ENCODE measurements at regions not wholly inside any gene's neighbourhood (a gene's known extent, or its start where the extent isn't known, plus 50 kb on each side); places are given as distances from the start of the nearest gene placed in this dataset.

- no peak for DNase-seq
Observed at GRCh38 chr6:139565591-139565990, 191.1 kb upstream of the CITED2 start.

- no peak for DNase-seq
Observed at GRCh38 chr6:139557547-139557946, 183.1 kb upstream of the CITED2 start.

DNA sequence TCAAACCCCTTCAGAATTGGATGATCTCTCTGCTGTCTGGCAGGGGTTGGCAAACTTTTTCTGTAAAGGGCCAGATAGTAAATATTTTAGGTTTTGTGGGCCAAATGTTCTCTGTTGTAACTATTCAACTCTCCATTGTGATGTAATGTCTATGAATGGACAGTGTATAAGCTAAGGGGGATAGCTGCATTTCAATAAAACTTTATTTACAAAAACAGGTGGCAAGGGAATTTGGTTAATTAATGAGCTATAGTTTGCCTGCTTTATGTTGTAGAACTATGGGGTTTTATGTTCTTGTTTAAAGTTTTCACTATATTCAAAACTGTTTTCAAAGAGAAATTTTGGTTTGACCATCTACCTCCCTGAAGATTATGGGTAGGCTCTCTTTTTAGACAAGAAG, 182.1 kb upstream of the CITED2 start:
- DNase-seq: no peak

DNA sequence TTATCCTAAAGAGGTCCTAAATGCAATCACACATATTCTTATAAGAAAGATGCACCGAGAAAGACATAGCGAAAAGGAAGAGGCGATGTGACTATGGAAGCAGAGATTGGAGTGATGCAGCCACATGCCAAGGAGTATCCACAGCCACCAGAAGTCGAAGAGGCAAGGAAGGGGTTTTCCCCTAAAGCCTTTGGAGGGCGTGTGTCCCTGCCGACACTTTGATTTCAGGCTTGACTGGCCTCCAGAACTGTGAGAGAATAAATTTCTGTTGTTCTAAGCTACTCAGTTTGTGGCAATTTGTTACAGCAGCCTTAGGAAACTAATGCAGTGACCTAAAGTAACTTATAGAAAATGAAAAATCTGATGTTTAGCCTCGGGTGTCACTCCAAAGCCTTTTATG, 179.5 kb upstream of the CITED2 start:
- DNase-seq: no peak

DNA sequence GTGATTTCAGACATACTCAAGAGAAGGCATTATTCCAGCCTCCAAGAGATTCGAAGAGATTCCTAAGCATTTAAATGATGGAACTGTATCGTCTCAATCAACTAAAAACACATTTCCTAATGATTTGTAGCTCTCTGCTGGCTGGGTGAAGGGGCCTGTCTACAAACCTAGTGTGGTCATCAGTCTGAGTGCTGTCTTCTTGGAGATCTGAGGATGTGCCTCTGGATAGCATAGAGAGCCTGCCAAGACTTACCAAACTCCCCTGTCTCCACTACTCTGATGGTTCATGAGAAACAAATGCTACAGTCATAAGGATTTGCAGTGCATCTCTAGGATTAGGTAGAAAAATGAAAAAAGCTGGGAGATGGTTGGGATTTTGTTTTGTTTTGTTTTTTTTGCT, 176.9 kb upstream of the CITED2 start:
- no peak for DNase-seq

DNA sequence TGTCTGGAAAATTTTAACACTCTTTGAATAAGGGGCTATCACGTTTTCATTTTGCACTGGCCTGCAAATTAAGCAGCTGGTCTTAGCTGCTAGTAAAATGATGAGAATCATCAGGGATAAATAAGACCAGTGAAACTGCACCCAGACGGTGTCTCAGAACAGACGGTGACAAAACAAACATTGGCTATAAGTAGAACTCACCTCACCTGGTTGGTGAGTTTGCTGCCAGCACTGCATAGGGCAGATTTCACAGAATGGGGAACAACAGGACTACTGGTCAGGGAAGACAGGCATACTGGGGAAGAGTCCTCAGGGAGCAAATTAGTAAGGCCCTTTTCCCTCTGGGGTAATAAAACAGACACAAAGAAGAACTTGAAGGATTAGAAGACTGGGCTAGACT, 175.9 kb upstream of the CITED2 start:
- DNase-seq: no peak

GRCh38 chr6:139549561-139550070, 175.2 kb upstream of the CITED2 start:
- DNase-seq: no peak

DNA sequence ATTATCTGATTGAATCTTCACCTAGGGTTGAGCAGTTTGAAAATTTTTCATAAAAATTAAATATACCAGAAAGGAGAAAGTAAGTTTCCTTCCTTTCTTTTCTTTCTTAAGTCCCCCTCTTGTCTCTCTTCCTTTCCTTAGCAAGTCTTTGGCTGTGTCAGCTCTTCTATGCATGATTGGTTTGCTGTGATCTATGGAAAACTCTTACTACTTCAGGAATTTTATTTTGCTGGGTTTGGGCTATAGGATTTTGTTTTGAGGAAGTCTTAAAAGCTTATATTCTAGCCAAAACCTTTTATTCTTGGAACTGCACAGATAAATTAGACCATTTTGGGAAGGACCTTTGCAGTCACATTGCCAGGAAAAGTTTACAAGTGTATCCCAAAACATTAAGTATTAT, 173.4 kb upstream of the CITED2 start:
- DNase-seq: no peak

- DNase-seq: no peak
Observed at GRCh38 chr6:139547122-139547776, 172.8 kb upstream of the CITED2 start.

GRCh38 chr6:139546106-139546472, 171.6 kb upstream of the CITED2 start:
- DNase-seq: no peak

- no peak for DNase-seq
Observed at GRCh38 chr6:139545206-139546105, 171.0 kb upstream of the CITED2 start.

DNA sequence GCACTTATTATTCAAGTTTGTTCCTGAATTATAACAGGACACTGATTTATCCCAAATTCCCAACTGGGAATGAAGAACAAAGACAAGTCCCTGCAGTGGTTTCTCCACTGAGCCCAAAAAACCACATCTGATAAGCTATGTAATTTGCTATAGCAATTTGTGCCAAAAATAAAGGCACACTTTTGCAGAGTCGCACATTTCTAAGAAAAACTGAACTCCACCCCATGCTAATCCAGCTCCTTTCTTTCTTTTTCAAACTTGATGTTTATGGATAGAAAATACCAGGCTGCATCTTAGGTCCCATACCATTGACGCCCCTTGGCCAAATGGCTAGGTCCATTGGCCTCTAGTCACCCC, 170.2 kb upstream of the CITED2 start:
- no peak for DNase-seq

- DNase-seq: no peak
Observed at GRCh38 chr6:139542351-139542750, 167.9 kb upstream of the CITED2 start.

DNA sequence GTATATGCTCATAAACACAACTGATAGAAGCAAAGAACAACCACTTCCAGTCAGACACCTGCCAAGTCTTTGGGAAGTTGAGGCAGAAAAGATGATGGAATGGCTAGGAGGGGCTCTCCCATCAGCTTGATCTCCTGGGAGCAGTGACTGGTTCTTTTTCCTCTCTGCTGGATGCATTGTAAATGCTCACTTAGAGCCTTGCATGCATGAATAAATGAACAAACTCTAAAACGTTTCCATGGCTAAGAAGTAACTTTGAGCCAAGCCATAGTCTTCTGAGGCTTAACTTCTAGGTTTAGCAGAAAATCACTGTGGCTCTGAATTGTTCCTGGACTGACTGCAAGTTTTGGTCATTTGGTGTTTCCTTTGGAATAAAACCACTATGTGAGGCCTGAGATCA, 166.4 kb upstream of the CITED2 start:
- no peak for DNase-seq

GRCh38 chr6:139540276-139540675, 165.8 kb upstream of the CITED2 start:
- no peak for DNase-seq

DNA sequence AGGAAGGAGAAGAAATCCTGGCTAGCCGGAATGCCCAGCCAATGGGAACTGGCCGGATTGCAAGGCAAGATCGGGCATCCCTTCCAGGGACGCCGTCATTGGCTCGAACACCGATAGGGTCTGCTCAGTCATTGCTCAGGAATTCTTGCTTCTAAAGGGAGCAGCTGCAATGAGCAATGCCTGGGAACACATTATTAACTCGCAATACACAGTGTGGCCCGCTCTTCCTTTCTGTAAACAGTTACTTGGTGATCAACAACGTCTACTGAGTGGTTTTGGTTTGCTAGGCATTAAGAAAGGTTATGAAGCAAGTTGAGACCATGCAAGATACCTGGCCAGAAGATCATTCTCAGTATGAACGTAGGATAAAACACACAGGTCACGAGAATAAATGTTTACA, 165.4 kb upstream of the CITED2 start:
- no peak for DNase-seq

DNA sequence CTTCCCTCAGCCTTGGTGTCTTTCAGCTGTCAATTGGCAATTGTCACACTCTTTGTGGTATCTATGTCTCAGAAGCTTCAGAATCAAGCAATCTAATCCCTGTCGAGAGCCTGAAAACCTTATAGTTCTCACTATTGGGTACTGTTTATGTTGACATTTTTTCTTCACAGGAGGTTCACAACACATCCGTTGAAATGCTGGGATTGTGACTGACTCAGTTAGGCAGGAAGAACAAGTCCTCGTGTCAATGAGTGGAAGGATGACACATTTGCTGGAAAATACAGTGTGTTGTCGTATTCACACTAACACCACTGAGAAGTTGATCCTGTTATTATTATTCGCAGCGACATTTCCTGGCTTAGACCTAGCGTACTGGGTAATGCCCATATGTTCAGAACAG, 163.9 kb upstream of the CITED2 start:
- DNase-seq: no peak

DNA sequence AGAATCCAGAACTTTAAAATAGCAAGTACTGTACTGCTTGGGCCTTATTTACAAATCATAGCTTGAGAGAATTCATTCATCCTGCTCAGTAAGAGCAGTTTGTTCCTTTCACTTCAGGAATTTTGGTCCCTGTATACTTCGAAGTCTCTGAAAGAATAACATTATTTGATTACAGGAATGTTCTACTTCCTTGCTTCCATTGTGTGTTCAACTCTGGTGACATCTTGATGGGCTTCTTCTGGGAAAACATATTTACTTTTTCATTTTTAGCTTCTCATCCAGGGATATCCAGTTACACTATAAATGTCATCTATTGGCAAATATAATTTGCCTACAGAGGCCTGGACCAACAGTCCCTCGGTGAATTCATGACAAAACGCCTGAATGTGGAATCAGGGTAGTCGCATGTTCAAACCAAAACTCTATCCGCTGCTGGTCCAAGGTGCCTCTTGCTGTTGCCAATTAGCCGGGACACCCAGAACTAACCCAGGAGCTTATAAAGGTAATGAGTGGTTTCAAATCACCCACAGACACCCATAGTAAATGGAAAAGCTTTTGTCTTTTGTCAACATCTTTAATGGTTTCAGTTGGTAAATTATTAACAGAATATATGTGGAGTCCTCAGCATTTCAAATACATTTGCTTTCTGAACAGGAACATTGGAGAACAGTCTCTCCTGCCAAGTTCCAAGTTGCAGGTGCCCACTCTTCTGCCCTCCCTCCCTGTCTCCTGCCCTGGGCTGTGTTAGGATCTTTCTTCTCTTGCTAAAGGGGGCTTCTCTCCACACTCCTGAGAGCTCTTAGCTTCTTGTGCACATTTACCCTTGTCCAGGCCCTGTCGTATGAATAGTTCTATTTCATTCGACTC, 162.5 kb upstream of the CITED2 start:
- no peak for DNase-seq

GRCh38 chr6:139534472-139535115, 160.1 kb upstream of the CITED2 start:
- no peak for DNase-seq

DNA sequence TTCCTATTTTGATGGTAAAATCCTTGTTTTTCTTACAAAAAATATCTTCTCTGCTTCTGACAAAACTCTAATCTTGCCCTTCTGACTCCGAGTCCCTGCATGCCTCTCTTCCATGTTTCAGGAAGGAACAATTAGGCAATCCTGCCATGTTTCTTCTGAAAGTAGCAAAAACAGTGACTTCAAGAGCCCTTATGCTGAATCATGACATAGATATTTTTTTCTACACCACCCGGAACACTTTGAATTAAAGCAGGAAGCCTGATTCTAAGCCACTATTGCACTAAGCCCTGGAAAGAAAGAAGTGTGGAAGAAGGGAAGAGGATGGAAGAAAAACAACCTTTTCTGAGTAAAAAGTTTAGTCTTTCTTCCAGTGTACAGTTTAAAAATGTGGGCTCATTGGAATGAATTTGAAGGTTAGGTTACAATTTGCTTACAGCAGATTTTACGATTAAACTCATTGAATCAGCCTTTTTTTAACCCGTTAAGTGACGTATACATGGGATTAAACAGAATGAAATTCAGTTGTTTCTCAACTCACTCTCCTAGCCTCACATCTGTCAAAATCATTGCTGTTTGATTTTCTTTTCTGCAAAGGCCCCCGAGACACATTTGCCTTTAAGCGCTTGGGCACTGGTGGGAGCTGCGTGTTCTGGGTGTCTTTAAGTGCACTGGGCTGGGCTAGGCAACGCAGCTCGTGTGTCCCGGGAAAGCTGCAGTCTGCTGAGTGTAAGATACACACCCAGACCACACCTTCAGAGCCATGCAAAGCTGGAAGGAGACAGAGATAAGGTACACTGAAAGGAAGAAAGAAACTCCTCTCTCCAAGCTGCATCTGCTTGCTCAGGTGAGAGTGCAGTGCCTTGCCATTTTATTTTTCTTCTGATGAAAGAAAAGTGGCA, 159.4 kb upstream of the CITED2 start:
- DNase-seq: no peak

GRCh38 chr6:139533171-139533570, 158.7 kb upstream of the CITED2 start:
- DNase-seq: no peak

Measured in SHP77 (cell line).